T follicular helper cell (primary cell): ENCODE measurements at regions not wholly inside any gene's neighbourhood (a gene's known extent, or its start where the extent isn't known, plus 50 kb on each side); places are given as distances from the start of the nearest gene placed in this dataset.

Experiments
- DNase-seq: peaks from one replicate; pipeline ENCODE4 v3.0.0-alpha.2; 2020; ENCODE audit warnings: low read depth

GRCh38 chr2:12587729-12588522, 128.8 kb upstream of the TRIB2 start:
- no peak for DNase-seq

GRCh38 chr2:12588986-12589385, 127.8 kb upstream of the TRIB2 start:
- DNase-seq = no peak

GRCh38 chr2:12589802-12590320, 126.9 kb upstream of the TRIB2 start:
- DNase-seq = no peak

- DNase-seq = no peak
Measured at GRCh38 chr2:12592296-12592695, 124.4 kb upstream of the TRIB2 start.

GRCh38 chr2:12594590-12594989, 122.1 kb upstream of the TRIB2 start:
- DNase-seq = no peak

- DNase-seq = no peak
Measured at GRCh38 chr2:12596771-12597170, 120.0 kb upstream of the TRIB2 start.

- no peak for DNase-seq
Measured at GRCh38 chr2:12597610-12598009, 119.1 kb upstream of the TRIB2 start.

GRCh38 chr2:12602661-12603060, 114.1 kb upstream of the TRIB2 start:
- DNase-seq = no peak

- no peak for DNase-seq
Measured at GRCh38 chr2:12603781-12604295, 112.9 kb upstream of the TRIB2 start.

- DNase-seq = no peak
Measured at GRCh38 chr2:12604341-12604740, 112.4 kb upstream of the TRIB2 start.

- DNase-seq = no peak
Measured at GRCh38 chr2:12605366-12605765, 111.4 kb upstream of the TRIB2 start.

- no peak for DNase-seq
Measured at GRCh38 chr2:12605936-12606335, 110.8 kb upstream of the TRIB2 start.

- no peak for DNase-seq
Measured at GRCh38 chr2:12606472-12607000, 110.2 kb upstream of the TRIB2 start.

GRCh38 chr2:12607971-12608370, 108.8 kb upstream of the TRIB2 start:
- DNase-seq = no peak

- DNase-seq = no peak
Measured at GRCh38 chr2:12610314-12610713, 106.4 kb upstream of the TRIB2 start.

- DNase-seq = no peak
Measured at GRCh38 chr2:12612168-12612567, 104.6 kb upstream of the TRIB2 start.

GRCh38 chr2:12612671-12613070, 104.1 kb upstream of the TRIB2 start:
- DNase-seq = no peak

- DNase-seq = no peak
Measured at GRCh38 chr2:12613137-12613835, 103.5 kb upstream of the TRIB2 start.

GRCh38 chr2:12615509-12615908, 101.2 kb upstream of the TRIB2 start:
- no peak for DNase-seq

- DNase-seq = no peak
Measured at GRCh38 chr2:12616456-12617156, 100.1 kb upstream of the TRIB2 start.

- DNase-seq = no peak
Measured at GRCh38 chr2:12617366-12617765, 99.4 kb upstream of the TRIB2 start.

- DNase-seq = no peak
Measured at GRCh38 chr2:12617853-12618252, 98.9 kb upstream of the TRIB2 start.
